OCI-LY3 (cell line): ENCODE measurements at regions not wholly inside any gene's neighbourhood (a gene's known extent, or its start where the extent isn't known, plus 50 kb on each side); places are given as distances from the start of the nearest gene placed in this dataset.

Source experiments
- EZH2phosphoT487 ChIP-seq: fragments of 200-600 bp; shearing (Covaris generic); IDR thresholded peaks from 2 replicates; pipeline ENCODE4 v1.6.1; 2018; ENCODE audit warnings: antibody characterized with exemption, mixed run types, low read depth
- TF ChIP-seq, protein P1 (sequence below): fragments of 200-600, 300-600 bp; sonication (generic); IDR thresholded peaks from 2 replicates; pipeline ENCODE4 v1.5.1; 2014; ENCODE audit warnings: antibody characterized with exemption, low read length, low read depth

DNA sequence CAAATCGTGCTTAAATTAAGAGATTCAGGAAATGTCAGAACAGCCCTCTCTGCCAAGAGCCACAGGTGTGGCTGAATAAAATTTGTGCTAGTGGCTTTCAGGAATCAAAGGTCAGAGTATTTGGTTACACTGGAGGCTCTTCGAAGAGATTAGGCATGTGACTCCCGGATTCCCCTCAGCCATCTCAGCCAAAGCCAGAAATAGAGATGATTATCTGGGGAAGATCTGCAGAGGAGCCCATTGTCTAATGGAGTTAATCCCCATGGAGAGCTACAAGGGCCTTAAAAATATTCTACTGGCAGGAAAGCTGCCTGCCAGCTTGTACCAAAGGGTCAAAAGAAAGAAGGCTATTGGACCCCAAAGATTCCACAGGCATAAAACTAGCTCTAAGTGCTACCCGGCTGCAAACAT, 1259.5 kb downstream of the TBC1D22A start:
- TF ChIP-seq, protein P1, sequence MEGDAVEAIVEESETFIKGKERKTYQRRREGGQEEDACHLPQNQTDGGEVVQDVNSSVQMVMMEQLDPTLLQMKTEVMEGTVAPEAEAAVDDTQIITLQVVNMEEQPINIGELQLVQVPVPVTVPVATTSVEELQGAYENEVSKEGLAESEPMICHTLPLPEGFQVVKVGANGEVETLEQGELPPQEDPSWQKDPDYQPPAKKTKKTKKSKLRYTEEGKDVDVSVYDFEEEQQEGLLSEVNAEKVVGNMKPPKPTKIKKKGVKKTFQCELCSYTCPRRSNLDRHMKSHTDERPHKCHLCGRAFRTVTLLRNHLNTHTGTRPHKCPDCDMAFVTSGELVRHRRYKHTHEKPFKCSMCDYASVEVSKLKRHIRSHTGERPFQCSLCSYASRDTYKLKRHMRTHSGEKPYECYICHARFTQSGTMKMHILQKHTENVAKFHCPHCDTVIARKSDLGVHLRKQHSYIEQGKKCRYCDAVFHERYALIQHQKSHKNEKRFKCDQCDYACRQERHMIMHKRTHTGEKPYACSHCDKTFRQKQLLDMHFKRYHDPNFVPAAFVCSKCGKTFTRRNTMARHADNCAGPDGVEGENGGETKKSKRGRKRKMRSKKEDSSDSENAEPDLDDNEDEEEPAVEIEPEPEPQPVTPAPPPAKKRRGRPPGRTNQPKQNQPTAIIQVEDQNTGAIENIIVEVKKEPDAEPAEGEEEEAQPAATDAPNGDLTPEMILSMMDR, result no peak
- TF ChIP-seq EZH2phosphoT487, result no peak
